ENCODE measurements at regions not wholly inside any gene's neighbourhood (a gene's known extent, or its start where the extent isn't known, plus 50 kb on each side); places are given as distances from the start of the nearest gene placed in this dataset.

DNA sequence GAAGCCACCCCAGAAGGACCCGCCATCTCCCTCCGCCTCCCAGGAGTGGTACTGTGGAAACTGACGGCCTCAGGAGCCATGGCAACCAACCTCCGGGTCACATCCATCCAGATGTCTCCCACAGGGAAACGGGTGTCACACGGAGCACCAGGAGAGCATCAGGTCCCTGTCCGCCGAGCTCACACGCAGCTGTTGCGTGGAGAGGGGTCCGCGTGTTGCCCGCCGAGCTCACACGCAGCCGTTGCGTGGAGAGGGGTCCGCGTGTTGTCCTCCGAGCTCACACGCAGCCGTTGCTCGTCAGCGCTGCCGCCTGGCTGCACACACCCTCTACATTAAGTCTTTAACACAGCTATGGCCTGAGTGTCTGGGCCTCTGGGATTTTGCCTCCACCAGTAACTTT lies 311.1 kb upstream of the SHH start:
- Mint-ChIP-seq H3K4me3 (no peak overlapping the region), H3K4me1 (no peaks in the 10 kb centered on the region), H3K9me3 (no peaks in the 10 kb centered on the region), H3K36me3 (no peaks in the 10 kb centered on the region), H3K27ac (no peak overlapping the region), H3K27me3 (peaks cover 7% of the 10 kb centered on the region)
- CTCF ChIA-PET, result no interaction called here
- no peak for DNase-seq

DNA sequence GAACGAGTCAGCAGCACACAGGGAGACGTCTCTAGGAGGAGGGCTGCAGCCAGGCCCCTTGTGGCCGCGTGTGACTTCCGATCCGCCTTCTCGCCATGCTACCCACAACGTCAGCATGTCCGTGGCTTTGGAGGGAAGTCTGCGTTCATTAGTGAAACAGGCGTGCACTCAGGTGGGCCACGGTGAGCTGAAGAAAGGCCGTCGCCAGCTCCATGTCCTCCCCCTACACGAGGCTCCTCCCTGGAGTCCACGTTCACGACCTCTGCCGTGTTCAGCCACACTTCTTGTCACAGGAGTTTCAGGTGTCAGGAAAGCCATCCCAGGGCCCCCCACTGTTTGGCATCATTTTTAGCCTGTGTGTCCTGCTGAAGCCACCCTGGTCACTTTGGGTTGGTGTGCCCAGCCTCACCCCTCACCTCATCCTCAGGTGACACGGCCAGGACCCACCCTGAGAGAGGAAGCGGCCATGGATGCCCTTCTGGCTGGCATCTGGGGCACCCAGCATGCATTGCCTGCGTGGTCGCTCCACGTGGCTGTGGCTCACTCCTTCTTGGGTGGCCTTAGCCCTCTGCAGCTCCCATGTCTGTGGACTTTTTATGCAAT lies 310.6 kb upstream of the SHH start:
- H3K27me3 Mint-ChIP-seq, result peaks cover 7% of the 10 kb centered on the region
- H3K27ac Mint-ChIP-seq, result no peak overlapping the region
- CTCF ChIA-PET, result no interaction called here
- no peaks in the 10 kb centered on the region for H3K9me3 Mint-ChIP-seq
- H3K4me3 Mint-ChIP-seq, result no peak overlapping the region
- DNase-seq, result no peak
- H3K4me1 Mint-ChIP-seq, result no peaks in the 10 kb centered on the region
- no peaks in the 10 kb centered on the region for H3K36me3 Mint-ChIP-seq

DNA sequence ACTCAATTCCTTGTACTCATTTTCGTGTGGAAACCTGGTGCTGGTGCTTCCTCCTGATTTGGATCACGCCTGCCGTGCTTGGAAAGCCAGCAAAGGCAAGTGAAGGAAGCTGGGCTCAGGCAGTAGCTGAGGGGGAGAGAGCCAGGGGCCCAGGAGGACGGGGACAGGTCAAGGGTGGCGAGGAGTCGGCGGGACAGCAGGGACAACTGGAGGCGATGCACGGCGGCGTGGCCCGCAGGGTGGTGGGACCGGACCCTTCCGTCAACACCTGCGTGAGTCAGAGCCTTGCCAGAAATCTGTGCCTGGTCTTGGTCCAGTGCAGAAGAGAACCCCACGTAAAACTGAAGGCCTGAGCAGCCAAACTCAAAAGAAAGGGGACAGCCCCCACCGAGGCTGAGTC lies 309.7 kb upstream of the SHH start:
- no peak overlapping the region for H3K4me3 Mint-ChIP-seq
- H3K4me1 Mint-ChIP-seq, result no peaks in the 10 kb centered on the region
- H3K27me3 Mint-ChIP-seq, result peaks cover 4% of the 10 kb centered on the region
- H3K36me3 Mint-ChIP-seq, result no peaks in the 10 kb centered on the region
- H3K9me3 Mint-ChIP-seq, result no peaks in the 10 kb centered on the region
- H3K27ac Mint-ChIP-seq, result no peak overlapping the region
- DNase-seq, result no peak
- CTCF ChIA-PET, result no interaction called here

DNA sequence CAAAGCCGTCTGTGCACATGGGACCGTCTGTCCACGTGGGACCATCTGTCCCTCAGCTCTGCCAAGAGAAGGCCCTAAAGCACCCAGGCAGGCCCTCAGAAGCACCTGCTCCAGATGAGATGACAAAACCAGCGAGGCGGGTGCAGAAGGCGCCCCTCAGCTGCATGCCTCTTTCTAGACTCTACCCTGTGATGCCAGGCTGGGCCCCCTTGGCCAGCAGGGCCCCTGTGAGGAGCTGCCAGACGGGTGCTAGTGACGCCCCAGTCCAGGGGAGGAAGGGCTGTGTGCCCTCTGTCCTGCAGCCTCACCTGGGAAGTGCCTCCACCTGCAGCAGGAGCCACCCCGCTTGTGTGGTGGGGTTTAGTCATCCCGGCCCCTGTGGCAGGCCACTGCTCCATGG lies 309.2 kb upstream of the SHH start:
- H3K27me3 Mint-ChIP-seq, result peaks cover 4% of the 10 kb centered on the region
- CTCF ChIA-PET, result no interaction called here
- H3K4me1 Mint-ChIP-seq, result no peaks in the 10 kb centered on the region
- H3K9me3 Mint-ChIP-seq, result no peaks in the 10 kb centered on the region
- no peak overlapping the region for H3K4me3 Mint-ChIP-seq
- H3K36me3 Mint-ChIP-seq, result no peaks in the 10 kb centered on the region
- no peak overlapping the region for H3K27ac Mint-ChIP-seq
- DNase-seq, result no peak

DNA sequence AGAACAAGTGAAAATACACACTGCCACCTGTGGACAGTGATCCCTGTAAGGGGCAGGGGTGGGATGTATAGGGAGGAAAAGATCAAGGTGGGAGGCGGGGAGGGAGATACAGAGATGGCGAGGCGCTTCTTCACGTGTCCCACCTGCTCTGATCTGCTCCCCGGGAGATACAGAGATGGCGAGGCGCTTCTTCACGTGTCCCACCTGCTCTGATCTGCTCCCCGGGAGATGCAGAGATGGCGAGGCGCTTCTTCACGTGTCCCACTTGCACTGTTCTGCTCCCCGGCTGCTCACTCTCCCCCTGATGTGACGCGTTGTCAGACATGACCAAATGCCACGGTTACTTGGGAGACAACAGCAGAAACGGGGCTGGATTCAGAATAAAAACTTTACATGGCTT lies 308.3 kb upstream of the SHH start:
- Mint-ChIP-seq H3K9me3 (no peaks in the 10 kb centered on the region), H3K27ac (no peak overlapping the region), H3K4me1 (no peaks in the 10 kb centered on the region), H3K36me3 (no peaks in the 10 kb centered on the region), H3K27me3 (peaks cover 4% of the 10 kb centered on the region), H3K4me3 (no peak overlapping the region)
- no peak for DNase-seq
- CTCF ChIA-PET, result no interaction called here

DNA sequence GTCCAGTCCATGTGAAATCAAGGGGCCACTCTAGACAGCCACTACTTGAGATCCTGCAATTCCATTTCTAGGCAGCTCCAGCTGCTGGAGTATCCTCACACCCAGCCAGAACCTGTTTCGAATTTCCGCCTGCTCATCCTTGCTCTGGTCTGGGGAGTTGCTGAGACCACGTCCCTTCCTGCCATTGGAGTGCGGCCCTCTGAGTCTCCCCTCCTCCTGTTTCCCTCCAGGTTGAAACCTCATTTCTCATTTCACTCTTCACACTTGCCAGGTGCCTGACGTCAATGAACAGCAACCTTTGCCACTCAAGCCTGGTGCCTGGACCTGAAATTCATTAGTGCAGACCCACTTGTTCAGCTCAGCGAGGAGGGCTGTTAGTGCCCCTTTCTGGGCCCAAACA lies 307.5 kb upstream of the SHH start:
- Mint-ChIP-seq H3K27me3 (peaks cover 4% of the 10 kb centered on the region), H3K27ac (no peak overlapping the region), H3K36me3 (no peaks in the 10 kb centered on the region), H3K9me3 (no peaks in the 10 kb centered on the region), H3K4me3 (no peak overlapping the region), H3K4me1 (no peaks in the 10 kb centered on the region)
- no peak for DNase-seq
- CTCF ChIA-PET, result no interaction called here

DNA sequence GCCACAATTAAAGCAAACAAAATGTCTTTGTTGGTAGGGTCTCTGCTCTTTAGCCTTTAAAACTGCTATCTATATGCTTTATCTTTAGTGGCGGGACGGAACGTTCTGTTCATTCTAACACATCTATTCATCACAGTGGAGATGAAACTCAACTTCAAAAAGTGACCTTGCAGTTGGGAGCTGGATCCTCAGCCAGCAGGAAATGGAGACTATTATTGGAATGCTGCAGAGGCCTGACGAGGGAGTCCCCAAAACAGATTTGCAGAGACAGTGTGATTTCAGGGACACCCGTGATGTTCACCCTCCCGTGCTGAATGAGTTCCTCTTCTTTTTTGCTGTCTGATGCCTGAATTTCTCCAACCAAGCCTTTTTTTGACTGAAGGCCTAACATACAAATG lies 306.0 kb upstream of the SHH start:
- no peak for DNase-seq
- Mint-ChIP-seq H3K4me3 (no peak overlapping the region), H3K9me3 (no peaks in the 10 kb centered on the region), H3K27me3 (peaks cover 4% of the 10 kb centered on the region), H3K27ac (no peak overlapping the region), H3K4me1 (no peaks in the 10 kb centered on the region), H3K36me3 (no peaks in the 10 kb centered on the region)
- CTCF ChIA-PET, result no interaction called here

DNA sequence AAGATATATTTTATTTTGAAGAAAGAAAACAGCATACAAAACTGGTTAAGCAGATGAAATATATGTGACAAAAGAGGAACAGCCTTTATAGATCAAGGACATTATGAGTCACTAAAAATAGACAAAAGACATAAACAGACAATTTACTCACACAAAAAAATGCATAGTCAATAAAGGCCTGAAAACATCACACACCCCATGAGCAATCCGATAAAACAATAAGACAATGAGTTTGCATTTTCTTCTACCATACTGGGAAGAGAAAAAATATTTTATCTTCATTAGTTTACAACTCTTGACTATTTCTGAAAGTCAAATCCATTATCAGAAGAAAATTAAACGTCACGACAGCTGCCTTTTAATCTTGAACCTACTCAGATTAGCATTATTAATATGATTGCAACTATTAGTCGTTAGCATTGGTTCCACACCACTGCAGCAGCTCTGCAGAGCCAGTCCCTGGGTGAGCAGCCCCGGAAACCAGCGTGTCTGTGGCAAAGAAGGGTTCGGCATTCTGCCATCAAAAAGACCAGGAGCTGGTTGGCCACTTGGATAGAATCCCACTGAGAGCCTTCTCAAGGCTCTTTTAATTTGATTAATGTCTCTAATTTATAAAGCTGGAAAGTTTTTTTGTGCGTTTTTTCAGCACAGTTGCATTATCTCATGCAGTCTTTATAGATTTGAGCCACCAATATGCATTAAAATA lies 305.4 kb upstream of the SHH start:
- Mint-ChIP-seq H3K27ac (no peak overlapping the region), H3K27me3 (peaks cover 4% of the 10 kb centered on the region), H3K9me3 (no peaks in the 10 kb centered on the region), H3K36me3 (no peaks in the 10 kb centered on the region), H3K4me3 (no peak overlapping the region), H3K4me1 (no peaks in the 10 kb centered on the region)
- CTCF ChIA-PET, result no interaction called here
- no peak for DNase-seq

DNA sequence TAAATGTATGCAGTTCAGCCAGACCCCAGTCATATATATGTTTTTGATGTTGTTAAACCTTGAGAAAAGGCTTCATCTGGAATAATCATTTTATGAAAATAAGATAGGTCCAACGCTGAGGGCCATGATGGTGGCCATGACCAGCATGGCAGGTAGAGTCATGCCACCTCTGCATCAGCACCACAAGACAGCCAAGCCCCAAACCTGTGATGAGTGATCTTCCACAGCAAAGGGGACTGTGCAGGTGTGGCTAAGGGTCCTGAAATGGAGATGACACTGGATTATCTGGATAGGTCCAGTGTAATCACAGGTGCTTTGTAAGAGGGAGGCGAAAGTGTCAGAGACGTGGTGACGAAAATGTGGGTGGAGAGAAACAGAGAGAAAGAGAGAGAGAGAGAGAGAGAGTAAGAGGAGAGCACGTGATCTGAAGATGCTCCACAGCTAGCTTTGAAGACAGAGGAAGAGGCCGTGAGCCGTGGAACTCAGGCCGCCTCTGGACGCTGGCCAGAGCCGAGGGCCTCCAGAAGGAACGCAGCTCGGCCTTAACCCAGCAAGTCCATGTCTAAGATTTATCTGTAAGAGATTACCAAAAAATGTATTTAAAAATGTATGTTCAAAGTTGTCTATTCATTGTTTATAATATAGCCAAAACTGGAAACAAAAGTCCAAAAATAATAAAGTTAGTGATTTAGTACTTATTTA lies 304.4 kb upstream of the SHH start:
- no peaks in the 10 kb centered on the region for H3K9me3 Mint-ChIP-seq
- no peaks in the 10 kb centered on the region for H3K36me3 Mint-ChIP-seq
- CTCF ChIA-PET, result no interaction called here
- H3K27me3 Mint-ChIP-seq, result peaks cover 4% of the 10 kb centered on the region
- H3K4me1 Mint-ChIP-seq, result no peaks in the 10 kb centered on the region
- no peak overlapping the region for H3K4me3 Mint-ChIP-seq
- no peak for DNase-seq
- no peak overlapping the region for H3K27ac Mint-ChIP-seq

DNA sequence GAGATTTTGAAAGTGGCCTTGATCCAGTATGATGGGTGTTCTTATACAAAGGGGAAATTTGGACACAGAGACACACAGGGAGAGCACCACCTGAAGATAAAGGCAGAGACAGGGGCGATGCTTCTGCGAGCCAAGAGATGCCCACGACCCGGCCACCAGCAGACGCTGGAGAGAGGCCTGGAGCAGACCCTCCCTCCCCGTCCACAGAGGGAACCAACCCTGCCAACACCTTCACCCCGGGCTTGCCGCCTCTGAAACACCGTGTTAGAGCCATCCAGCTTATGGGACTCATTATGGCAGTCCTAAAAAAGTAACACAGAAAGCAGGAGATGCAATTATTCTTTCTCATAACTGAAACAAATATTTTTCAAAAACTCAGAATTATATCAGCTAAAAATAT lies 303.3 kb upstream of the SHH start:
- Mint-ChIP-seq H3K4me1 (no peaks in the 10 kb centered on the region), H3K27ac (no peak overlapping the region), H3K27me3 (peaks cover 4% of the 10 kb centered on the region), H3K4me3 (no peak overlapping the region), H3K36me3 (no peaks in the 10 kb centered on the region), H3K9me3 (no peaks in the 10 kb centered on the region)
- CTCF ChIA-PET, result no interaction called here
- no peak for DNase-seq

DNA sequence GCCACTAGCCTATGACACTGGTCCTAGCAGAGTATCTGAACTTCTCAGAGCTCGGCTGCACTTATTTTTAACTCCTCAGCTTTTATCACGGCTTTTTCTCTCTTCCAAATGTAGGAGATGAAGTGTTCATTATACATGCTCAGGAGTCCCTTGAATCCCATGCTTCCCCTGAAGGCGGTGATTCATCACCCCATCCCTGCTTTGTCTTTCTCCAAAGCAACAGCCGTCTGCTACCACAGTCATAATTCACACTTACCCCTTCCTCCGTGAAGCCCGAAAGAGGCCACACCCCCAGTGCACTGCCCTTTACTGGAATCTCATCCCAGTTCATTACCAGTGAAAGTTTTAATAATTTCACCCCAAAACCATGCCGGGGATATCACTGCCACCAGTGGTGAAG lies 301.5 kb upstream of the SHH start:
- CTCF ChIA-PET, result no interaction called here
- Mint-ChIP-seq H3K4me1 (no peaks in the 10 kb centered on the region), H3K27me3 (no peaks in the 10 kb centered on the region), H3K36me3 (no peaks in the 10 kb centered on the region), H3K27ac (no peak overlapping the region), H3K9me3 (no peaks in the 10 kb centered on the region), H3K4me3 (no peak overlapping the region)
- no peak for DNase-seq

DNA sequence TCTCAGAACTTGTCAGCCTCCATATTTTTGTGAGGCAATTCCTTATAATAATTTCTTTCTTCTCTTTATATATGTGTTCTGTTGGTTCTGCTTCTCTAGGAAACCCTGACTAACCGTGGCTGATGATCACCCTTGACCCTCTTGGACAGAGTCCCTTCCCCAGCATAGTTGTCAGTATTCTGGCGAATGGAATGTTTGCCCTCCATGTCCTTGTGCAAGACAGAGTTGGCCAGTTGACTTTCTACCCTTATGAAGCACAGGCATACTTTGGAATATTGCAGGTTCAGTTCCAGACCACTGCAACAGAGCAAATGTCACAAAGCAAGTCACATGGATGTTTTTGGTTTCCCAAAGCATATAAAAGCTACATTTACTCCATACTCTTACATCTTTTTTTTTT lies 297.7 kb upstream of the SHH start:
- Mint-ChIP-seq H3K27ac (no peak overlapping the region), H3K36me3 (no peaks in the 10 kb centered on the region), H3K4me1 (no peaks in the 10 kb centered on the region), H3K9me3 (no peaks in the 10 kb centered on the region), H3K4me3 (no peak overlapping the region), H3K27me3 (no peaks in the 10 kb centered on the region)
- CTCF ChIA-PET, result no interaction called here
- DNase-seq, result no peak

DNA sequence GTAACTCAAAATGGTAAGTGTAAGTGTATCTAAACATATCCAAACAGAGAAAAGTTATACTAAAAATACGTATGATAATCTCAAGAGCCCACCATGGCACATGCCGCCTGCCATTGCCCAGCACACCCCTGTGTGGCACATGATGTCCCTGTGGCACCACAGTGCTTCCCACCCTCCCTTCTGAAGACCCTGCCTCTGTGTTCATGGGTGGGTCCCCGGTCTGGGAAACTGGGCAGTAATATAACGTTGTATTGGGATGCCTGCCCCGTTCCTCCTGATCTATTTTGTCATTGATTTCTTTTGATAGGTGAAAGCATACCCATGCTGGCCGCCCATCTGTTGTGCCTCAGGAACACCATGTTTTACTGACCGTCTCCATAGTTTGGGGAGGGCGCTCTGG lies 296.8 kb upstream of the SHH start:
- H3K4me3 Mint-ChIP-seq, result no peak overlapping the region
- CTCF ChIA-PET, result no interaction called here
- H3K9me3 Mint-ChIP-seq, result no peaks in the 10 kb centered on the region
- H3K27me3 Mint-ChIP-seq, result peaks cover 5% of the 10 kb centered on the region
- DNase-seq, result no peak
- H3K4me1 Mint-ChIP-seq, result no peaks in the 10 kb centered on the region
- no peak overlapping the region for H3K27ac Mint-ChIP-seq
- H3K36me3 Mint-ChIP-seq, result no peaks in the 10 kb centered on the region

DNA sequence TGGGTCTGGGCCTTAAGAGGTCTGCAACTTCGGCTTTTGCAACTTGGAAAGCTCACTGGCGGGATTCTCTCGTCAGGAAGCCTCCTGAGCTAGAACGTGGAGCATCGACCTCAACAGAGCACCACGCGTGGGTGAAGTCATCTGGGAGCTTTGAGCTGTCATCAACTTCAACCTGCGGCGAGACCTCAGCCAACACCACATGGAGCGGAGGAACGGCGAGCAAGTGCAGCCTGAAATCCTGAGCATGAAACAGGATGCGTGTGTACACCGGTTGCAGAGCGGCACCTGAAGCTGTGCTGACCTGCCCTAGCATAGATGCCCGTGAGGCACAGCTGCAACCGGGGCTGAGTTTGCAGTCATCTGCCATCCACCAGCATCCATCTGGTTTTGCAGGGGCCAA lies 295.7 kb upstream of the SHH start:
- no peak for DNase-seq
- H3K27ac Mint-ChIP-seq, result no peak overlapping the region
- no peaks in the 10 kb centered on the region for H3K9me3 Mint-ChIP-seq
- no peaks in the 10 kb centered on the region for H3K36me3 Mint-ChIP-seq
- H3K27me3 Mint-ChIP-seq, result peaks cover 7% of the 10 kb centered on the region
- H3K4me3 Mint-ChIP-seq, result no peak overlapping the region
- CTCF ChIA-PET, result no interaction called here
- H3K4me1 Mint-ChIP-seq, result no peaks in the 10 kb centered on the region

DNA sequence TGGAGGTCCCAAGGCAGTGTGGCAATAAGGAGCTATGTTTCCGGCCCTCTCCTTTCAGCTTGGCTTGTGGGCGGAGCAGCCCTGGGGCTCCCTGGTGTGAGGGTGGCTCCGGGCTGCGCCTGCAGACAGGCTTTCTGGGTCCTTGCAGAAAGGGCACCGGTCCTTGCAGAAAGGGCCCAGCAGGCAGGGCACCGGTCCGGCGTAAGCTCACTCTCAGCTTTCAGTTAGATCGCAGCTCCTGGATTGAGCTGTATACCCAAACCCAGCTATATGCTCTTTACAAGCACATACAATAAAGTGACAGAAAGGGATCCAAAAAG lies 293.8 kb upstream of the SHH start:
- Mint-ChIP-seq H3K27me3 (peaks cover 7% of the 10 kb centered on the region), H3K36me3 (no peaks in the 10 kb centered on the region), H3K4me3 (no peak overlapping the region), H3K27ac (no peak overlapping the region), H3K9me3 (no peaks in the 10 kb centered on the region), H3K4me1 (no peaks in the 10 kb centered on the region)
- no peak for DNase-seq
- CTCF ChIA-PET, result no interaction called here

Measured in activated naive CD4-positive, alpha-beta T cell treated with anti-CD3 and anti-CD28 coated beads, Interleukin-2, amount 10 ng/mL, durations not matched to agents 7 days and 5 days (primary cell).